ENCODE measurements at regions not wholly inside any gene's neighbourhood (a gene's known extent, or its start where the extent isn't known, plus 50 kb on each side); places are given as distances from the start of the nearest gene placed in this dataset.

DNA sequence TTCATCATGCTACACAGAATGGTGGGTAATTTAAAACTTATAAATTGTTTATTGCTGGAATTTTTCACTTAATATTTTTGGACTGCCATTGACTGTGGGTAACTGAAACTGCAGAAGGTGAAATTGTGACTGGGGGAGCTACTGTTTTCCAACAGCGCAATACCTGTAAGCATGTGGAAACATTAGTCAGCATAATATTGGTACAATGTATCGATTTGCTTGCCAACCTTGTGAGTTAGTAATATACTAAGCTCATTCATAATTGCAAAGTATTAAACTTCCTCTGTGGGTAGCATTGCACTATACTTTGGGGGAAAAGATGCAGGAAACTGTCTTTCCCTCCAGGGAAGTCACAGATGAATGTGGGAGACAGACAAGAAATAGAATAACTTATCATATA lies 766.5 kb downstream of the HDGFL1 start:
- ChIA-PET POLR2A (no interaction called here), CTCF (interaction anchor here (0.6 kb wide), 1 partner anchor 448 kb away, joined by 3 read pairs; no protein-coding TSS in a partner anchor)
- no peak for TF ChIP-seq ZNF2 (tag by site-specific recombination; IDR thresholded peaks at IDR 0.05)
- TF ChIP-seq PRDM1 (tag by site-specific recombination; IDR thresholded peaks at IDR 0.05): no peak
- no peak for TF ChIP-seq ZNF221 (tag by site-specific recombination; IDR thresholded peaks at IDR 0.05; ENCODE audit: borderline replicate concordance)
- no peak for TF ChIP-seq TRIM28 (IDR thresholded peaks at IDR 0.05; ENCODE audit: borderline replicate concordance, low read length)
- no peaks in the 10 kb centered on the region for H3K4me1 ChIP-seq (ENCODE audit: control insufficient read depth, insufficient read depth, low read length)
- H3K9me3 ChIP-seq (ENCODE audit: control insufficient read depth, insufficient read depth, low read depth, low read length): no peaks in the 10 kb centered on the region
- H3K36me3 ChIP-seq (ENCODE audit: control insufficient read depth in 2 of 2, insufficient read depth in 1 of 2, low read length in 2 of 2): no peaks in the 10 kb centered on the region
- no peak overlapping the region for H3K4me3 ChIP-seq (ENCODE audit: low read depth, low read length)
- H3K27ac ChIP-seq (ENCODE audit: extremely low read depth, low read depth, low read length): no peak overlapping the region

DNA sequence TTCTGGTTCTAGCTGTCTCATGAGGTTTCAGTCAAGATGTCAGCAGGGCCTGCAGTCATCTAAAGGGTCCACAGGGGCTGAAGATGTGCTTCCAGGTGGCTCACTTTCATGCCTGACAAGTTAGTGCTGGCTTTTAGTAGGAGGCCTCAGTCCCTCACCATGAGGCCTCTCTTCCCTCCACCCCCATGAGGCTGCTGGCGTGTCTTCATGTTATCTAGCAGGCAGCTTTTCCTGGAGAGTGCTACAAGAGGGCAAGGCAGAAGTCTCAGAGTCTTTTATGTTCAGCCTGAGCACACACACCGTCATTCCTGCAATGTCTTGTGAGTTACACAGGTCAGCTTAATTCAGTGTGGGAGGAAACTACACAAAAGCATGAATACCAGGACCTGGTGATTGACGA lies 769.9 kb downstream of the HDGFL1 start:
- CTCF ChIA-PET: no interaction called here
- POLR2A ChIA-PET: no interaction called here
- H3K36me3 ChIP-seq (ENCODE audit: control insufficient read depth in 2 of 2, insufficient read depth in 1 of 2, low read length in 2 of 2): no peaks in the 10 kb centered on the region
- no peak overlapping the region for H3K4me3 ChIP-seq (ENCODE audit: low read depth, low read length)
- H3K9me3 ChIP-seq (ENCODE audit: control insufficient read depth, insufficient read depth, low read depth, low read length): no peaks in the 10 kb centered on the region
- H3K4me1 ChIP-seq (ENCODE audit: control insufficient read depth, insufficient read depth, low read length): no peaks in the 10 kb centered on the region
- H3K27ac ChIP-seq (ENCODE audit: extremely low read depth, low read depth, low read length): no peak overlapping the region
- no peak for TF ChIP-seq ZNF624 (tag by site-specific recombination; IDR thresholded peaks at IDR 0.05)
- TF ChIP-seq ZNF211 (tag by site-specific recombination; IDR thresholded peaks at IDR 0.05; ENCODE audit: low read depth): no peak
- TF ChIP-seq, protein P1, sequence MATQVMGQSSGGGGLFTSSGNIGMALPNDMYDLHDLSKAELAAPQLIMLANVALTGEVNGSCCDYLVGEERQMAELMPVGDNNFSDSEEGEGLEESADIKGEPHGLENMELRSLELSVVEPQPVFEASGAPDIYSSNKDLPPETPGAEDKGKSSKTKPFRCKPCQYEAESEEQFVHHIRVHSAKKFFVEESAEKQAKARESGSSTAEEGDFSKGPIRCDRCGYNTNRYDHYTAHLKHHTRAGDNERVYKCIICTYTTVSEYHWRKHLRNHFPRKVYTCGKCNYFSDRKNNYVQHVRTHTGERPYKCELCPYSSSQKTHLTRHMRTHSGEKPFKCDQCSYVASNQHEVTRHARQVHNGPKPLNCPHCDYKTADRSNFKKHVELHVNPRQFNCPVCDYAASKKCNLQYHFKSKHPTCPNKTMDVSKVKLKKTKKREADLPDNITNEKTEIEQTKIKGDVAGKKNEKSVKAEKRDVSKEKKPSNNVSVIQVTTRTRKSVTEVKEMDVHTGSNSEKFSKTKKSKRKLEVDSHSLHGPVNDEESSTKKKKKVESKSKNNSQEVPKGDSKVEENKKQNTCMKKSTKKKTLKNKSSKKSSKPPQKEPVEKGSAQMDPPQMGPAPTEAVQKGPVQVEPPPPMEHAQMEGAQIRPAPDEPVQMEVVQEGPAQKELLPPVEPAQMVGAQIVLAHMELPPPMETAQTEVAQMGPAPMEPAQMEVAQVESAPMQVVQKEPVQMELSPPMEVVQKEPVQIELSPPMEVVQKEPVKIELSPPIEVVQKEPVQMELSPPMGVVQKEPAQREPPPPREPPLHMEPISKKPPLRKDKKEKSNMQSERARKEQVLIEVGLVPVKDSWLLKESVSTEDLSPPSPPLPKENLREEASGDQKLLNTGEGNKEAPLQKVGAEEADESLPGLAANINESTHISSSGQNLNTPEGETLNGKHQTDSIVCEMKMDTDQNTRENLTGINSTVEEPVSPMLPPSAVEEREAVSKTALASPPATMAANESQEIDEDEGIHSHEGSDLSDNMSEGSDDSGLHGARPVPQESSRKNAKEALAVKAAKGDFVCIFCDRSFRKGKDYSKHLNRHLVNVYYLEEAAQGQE (tag by site-specific recombination; IDR thresholded peaks at IDR 0.05): no peak
- no peak for TF ChIP-seq HOXA7 (CRISPR knock-in tag; IDR thresholded peaks at IDR 0.05; ENCODE audit: borderline replicate concordance)
- TF ChIP-seq, protein P2, sequence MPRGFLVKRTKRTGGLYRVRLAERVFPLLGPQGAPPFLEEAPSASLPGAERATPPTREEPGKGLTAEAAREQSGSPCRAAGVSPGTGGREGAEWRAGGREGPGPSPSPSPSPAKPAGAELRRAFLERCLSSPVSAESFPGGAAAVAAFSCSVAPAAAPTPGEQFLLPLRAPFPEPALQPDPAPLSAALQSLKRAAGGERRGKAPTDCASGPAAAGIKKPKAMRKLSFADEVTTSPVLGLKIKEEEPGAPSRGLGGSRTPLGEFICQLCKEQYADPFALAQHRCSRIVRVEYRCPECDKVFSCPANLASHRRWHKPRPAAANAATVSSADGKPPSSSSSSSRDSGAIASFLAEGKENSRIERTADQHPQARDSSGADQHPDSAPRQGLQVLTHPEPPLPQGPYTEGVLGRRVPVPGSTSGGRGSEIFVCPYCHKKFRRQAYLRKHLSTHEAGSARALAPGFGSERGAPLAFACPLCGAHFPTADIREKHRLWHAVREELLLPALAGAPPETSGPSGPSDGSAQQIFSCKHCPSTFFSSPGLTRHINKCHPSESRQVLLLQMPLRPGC (tag by site-specific recombination; IDR thresholded peaks at IDR 0.05): no peak
- no peak for TF ChIP-seq ZNF221 (tag by site-specific recombination; IDR thresholded peaks at IDR 0.05; ENCODE audit: borderline replicate concordance)
- no peak for TF ChIP-seq ZNF37A (tag by site-specific recombination; IDR thresholded peaks at IDR 0.05)
- TF ChIP-seq, protein P3, sequence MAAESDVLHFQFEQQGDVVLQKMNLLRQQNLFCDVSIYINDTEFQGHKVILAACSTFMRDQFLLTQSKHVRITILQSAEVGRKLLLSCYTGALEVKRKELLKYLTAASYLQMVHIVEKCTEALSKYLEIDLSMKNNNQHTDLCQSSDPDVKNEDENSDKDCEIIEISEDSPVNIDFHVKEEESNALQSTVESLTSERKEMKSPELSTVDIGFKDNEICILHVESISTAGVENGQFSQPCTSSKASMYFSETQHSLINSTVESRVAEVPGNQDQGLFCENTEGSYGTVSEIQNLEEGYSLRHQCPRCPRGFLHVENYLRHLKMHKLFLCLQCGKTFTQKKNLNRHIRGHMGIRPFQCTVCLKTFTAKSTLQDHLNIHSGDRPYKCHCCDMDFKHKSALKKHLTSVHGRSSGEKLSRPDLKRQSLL (tag by site-specific recombination; IDR thresholded peaks at IDR 0.05): no peak
- TF ChIP-seq, protein P4, sequence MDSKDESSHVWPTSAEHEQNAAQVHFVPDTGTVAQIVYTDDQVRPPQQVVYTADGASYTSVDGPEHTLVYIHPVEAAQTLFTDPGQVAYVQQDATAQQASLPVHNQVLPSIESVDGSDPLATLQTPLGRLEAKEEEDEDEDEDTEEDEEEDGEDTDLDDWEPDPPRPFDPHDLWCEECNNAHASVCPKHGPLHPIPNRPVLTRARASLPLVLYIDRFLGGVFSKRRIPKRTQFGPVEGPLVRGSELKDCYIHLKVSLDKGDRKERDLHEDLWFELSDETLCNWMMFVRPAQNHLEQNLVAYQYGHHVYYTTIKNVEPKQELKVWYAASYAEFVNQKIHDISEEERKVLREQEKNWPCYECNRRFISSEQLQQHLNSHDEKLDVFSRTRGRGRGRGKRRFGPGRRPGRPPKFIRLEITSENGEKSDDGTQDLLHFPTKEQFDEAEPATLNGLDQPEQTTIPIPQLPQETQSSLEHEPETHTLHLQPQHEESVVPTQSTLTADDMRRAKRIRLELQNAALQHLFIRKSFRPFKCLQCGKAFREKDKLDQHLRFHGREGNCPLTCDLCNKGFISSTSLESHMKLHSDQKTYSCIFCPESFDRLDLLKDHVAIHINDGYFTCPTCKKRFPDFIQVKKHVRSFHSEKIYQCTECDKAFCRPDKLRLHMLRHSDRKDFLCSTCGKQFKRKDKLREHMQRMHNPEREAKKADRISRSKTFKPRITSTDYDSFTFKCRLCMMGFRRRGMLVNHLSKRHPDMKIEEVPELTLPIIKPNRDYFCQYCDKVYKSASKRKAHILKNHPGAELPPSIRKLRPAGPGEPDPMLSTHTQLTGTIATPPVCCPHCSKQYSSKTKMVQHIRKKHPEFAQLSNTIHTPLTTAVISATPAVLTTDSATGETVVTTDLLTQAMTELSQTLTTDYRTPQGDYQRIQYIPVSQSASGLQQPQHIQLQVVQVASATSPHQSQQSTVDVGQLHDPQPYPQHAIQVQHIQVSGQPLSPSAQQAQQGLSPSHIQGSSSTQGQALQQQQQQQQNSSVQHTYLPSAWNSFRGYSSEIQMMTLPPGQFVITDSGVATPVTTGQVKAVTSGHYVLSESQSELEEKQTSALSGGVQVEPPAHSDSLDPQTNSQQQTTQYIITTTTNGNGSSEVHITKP (tag by site-specific recombination; IDR thresholded peaks at IDR 0.05): no peak
- TF ChIP-seq, protein P5, sequence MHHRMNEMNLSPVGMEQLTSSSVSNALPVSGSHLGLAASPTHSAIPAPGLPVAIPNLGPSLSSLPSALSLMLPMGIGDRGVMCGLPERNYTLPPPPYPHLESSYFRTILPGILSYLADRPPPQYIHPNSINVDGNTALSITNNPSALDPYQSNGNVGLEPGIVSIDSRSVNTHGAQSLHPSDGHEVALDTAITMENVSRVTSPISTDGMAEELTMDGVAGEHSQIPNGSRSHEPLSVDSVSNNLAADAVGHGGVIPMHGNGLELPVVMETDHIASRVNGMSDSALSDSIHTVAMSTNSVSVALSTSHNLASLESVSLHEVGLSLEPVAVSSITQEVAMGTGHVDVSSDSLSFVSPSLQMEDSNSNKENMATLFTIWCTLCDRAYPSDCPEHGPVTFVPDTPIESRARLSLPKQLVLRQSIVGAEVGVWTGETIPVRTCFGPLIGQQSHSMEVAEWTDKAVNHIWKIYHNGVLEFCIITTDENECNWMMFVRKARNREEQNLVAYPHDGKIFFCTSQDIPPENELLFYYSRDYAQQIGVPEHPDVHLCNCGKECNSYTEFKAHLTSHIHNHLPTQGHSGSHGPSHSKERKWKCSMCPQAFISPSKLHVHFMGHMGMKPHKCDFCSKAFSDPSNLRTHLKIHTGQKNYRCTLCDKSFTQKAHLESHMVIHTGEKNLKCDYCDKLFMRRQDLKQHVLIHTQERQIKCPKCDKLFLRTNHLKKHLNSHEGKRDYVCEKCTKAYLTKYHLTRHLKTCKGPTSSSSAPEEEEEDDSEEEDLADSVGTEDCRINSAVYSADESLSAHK (tag by site-specific recombination; IDR thresholded peaks at IDR 0.05): no peak
- TF ChIP-seq, protein P6, sequence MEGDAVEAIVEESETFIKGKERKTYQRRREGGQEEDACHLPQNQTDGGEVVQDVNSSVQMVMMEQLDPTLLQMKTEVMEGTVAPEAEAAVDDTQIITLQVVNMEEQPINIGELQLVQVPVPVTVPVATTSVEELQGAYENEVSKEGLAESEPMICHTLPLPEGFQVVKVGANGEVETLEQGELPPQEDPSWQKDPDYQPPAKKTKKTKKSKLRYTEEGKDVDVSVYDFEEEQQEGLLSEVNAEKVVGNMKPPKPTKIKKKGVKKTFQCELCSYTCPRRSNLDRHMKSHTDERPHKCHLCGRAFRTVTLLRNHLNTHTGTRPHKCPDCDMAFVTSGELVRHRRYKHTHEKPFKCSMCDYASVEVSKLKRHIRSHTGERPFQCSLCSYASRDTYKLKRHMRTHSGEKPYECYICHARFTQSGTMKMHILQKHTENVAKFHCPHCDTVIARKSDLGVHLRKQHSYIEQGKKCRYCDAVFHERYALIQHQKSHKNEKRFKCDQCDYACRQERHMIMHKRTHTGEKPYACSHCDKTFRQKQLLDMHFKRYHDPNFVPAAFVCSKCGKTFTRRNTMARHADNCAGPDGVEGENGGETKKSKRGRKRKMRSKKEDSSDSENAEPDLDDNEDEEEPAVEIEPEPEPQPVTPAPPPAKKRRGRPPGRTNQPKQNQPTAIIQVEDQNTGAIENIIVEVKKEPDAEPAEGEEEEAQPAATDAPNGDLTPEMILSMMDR (tag by site-specific recombination; IDR thresholded peaks at IDR 0.05): no peak
- TF ChIP-seq ZNF76 (tag by site-specific recombination; IDR thresholded peaks at IDR 0.05; ENCODE audit: borderline replicate concordance, low read depth): no peak
- TF ChIP-seq, protein P7, sequence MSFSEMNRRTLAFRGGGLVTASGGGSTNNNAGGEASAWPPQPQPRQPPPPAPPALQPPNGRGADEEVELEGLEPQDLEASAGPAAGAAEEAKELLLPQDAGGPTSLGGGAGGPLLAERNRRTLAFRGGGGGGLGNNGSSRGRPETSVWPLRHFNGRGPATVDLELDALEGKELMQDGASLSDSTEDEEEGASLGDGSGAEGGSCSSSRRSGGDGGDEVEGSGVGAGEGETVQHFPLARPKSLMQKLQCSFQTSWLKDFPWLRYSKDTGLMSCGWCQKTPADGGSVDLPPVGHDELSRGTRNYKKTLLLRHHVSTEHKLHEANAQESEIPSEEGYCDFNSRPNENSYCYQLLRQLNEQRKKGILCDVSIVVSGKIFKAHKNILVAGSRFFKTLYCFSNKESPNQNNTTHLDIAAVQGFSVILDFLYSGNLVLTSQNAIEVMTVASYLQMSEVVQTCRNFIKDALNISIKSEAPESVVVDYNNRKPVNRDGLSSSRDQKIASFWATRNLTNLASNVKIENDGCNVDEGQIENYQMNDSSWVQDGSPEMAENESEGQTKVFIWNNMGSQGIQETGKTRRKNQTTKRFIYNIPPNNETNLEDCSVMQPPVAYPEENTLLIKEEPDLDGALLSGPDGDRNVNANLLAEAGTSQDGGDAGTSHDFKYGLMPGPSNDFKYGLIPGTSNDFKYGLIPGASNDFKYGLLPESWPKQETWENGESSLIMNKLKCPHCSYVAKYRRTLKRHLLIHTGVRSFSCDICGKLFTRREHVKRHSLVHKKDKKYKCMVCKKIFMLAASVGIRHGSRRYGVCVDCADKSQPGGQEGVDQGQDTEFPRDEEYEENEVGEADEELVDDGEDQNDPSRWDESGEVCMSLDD (tag by site-specific recombination; IDR thresholded peaks at IDR 0.05): no peak
- no peak for TF ChIP-seq MYNN (tag by site-specific recombination; IDR thresholded peaks at IDR 0.05; ENCODE audit: borderline replicate concordance)
